GM12865 (cell line): ENCODE measurements at regions not wholly inside any gene's neighbourhood (a gene's known extent, or its start where the extent isn't known, plus 50 kb on each side); places are given as distances from the start of the nearest gene placed in this dataset.

ENCODE experiments used
- DNase-seq: peaks from one replicate; pipeline ENCODE4 v3.0.0; 2010; ENCODE audit warnings: low read depth
- H3K4me3 ChIP-seq: 2 replicates; pipeline ENCODE4 v1.5.1; 2011; ENCODE audit warnings: mild to moderate bottlenecking, low read depth, low read length, control low read depth
- TF ChIP-seq, protein P1 (sequence below): IDR thresholded peaks from 2 replicates; pipeline ENCODE4 v1.5.1; 2011; ENCODE audit warnings: low read length, control low read depth, low read depth, inconsistent platforms; ENCODE audit not compliant: insufficient read depth; ENCODE audit errors: missing control alignments

DNA sequence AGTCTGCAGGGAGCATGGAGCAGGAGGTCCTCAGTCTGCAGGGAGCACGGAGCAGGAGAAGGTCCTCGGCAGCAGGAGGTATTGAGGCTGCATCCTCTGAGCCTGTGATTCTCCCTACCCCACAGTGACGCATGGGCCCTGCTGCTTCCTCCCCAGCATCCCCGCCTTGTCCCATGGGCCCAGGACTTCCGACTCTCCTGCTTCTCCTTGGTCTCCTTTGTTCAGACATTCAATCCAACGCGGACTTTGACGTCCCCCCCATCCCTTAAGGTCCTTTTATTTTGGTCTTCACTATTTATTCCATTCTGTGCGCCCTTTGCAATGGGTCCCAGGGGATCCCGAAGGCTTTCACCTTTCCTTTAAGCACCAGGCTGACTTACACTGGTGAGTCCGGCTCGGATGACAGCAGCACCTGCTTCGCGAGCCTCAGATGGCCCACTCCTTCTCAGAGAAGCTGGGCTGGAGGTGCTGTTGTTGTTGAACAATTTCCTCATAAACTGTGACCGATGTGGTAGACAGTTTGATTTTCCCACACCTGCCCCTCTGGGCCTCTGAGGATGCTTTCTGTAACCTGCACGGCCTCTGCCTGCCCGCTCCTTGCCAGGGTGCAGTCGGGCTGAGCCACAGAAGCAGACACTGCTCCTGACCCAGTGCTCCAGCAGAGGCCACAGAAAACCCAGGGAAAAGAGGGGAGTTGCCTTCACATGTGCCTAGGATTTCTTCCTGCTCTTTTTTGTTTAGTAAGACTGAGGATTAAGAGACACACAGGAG, 407.2 kb upstream of the SHH start:
- DNase-seq, result no peak
- no peak overlapping the region for H3K4me3 ChIP-seq
- TF ChIP-seq, protein P1, sequence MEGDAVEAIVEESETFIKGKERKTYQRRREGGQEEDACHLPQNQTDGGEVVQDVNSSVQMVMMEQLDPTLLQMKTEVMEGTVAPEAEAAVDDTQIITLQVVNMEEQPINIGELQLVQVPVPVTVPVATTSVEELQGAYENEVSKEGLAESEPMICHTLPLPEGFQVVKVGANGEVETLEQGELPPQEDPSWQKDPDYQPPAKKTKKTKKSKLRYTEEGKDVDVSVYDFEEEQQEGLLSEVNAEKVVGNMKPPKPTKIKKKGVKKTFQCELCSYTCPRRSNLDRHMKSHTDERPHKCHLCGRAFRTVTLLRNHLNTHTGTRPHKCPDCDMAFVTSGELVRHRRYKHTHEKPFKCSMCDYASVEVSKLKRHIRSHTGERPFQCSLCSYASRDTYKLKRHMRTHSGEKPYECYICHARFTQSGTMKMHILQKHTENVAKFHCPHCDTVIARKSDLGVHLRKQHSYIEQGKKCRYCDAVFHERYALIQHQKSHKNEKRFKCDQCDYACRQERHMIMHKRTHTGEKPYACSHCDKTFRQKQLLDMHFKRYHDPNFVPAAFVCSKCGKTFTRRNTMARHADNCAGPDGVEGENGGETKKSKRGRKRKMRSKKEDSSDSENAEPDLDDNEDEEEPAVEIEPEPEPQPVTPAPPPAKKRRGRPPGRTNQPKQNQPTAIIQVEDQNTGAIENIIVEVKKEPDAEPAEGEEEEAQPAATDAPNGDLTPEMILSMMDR, result no peak

DNA sequence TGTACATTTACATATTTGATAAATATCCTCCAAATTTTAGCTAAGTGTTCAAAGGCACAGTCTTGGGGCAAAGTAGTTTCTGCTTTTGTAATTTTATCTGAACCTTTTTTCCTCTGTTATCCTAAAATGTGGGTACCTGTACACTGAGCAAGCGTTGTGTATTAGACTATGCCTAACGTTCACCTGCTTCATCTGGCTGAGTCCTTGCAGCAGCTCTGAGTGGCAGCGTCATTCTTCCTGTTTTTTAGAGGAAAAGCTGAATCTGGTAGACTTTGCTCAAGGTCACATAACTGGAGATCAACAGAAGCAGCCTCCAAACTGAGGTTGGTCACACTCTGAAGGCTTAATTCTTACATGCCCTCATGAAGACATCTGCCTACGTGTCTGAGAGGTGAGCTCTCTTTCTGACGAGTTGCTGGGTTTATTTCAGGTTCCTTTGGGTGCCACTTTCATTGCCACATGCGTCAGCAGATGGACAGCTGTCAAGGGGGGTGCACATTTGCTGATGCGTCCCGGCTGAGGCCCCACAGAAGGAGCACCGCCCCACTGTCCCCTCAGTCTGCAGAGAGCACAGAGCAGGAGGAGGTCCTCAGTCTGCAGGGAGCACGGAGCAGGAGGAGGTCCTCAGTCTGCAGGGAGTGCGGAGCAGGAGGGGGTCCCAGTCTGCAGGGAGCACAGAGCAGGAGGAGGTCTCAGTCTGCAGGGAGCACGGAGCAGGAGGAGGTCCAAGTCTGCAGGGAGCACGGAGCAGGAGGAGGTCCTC, 406.5 kb upstream of the SHH start:
- TF ChIP-seq, protein P1, result no peak
- DNase-seq, result no peak

DNA sequence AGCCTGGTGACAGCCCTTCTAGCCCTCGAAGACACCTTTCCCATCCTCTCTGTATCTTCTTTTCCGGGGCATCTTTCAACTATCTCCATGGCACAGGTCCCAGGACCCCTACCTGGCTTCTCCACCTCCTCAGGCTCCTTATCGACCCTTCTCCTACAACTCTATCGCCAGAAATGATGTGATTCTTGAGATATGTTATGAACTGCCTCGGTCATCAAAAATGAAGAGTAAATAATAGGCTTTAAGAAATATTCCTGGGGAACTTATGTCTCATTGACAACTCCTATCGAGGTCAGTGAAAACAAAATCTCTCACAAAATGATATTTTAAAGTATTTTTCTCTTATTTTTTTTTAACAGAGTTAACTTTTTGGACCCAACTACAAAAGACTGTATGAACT, 405.5 kb upstream of the SHH start:
- no peak for DNase-seq
- TF ChIP-seq, protein P1, result no peak

More for the DNA sequence above, 406.5 kb upstream of the SHH start:
- H3K4me3 ChIP-seq, result no peak overlapping the region

DNA sequence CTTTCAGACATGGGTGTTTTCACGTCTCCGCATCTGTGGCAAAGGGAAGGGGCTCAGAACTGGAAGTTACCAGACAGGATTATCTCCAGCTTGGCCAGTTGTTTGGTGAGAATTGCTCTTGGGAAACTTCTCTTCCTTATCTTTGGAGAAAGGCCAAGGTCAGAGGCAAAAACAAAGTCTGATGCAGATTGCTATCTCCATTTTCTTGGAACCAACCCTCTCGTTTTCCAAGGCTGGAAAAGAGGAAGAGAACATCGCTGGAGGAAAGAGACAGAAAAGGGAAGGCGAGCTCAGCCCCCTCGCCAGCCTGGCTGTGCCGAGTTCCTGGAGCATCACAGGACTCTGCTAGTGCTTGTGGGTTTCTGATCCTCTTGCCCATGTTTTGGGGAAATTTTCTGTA, 396.8 kb upstream of the SHH start:
- TF ChIP-seq, protein P1, result no peak
- H3K4me3 ChIP-seq, result no peak overlapping the region
- DNase-seq, result no peak

More for the DNA sequence above, 405.5 kb upstream of the SHH start:
- H3K4me3 ChIP-seq, result no peak overlapping the region

DNA sequence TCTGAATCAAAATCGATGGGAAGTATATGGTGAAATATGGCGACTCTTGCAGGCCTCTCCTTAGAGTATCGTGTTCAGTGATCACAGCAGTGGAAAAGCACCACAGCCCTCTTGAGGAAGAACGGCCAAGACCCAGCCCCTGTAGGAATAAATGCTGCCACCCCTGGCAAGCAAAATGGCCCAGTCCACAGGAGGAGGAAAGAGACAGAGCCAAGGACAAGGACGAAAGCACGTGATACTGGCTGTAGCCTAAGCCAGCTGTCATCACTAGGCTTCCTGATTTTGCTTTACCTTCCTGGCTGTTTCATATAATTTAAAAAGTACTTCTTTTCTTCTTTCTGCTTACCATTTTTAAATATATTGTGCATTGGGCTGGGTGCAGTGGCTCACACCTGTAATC, 395.0 kb upstream of the SHH start:
- no peak for DNase-seq
- H3K4me3 ChIP-seq, result no peak overlapping the region
- TF ChIP-seq, protein P1, result no peak

DNA sequence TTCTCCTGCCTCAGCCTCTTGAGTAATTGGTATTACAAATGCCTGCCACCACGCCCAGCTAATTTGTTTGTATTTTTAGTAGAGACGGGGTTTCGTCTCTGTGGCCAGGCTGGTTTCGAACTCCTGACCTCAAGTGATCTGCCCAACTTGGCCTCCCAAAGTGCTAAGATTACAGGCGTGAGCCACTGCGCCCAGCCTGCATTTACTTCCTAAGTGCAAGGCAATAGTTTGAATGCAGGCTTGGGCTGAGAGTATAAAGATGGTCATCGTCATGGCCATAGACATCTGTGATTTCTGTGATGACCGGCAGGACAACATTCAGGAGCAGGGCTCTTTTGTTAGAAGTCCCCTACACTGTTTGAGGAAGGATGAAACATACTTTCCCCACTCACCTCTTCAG, 393.9 kb upstream of the SHH start:
- H3K4me3 ChIP-seq, result no peak overlapping the region
- TF ChIP-seq, protein P1, result no peak
- DNase-seq, result no peak
